Muscle layer of duodenum (tissue), 2 donors: ENCODE measurements at regions not wholly inside any gene's neighbourhood (a gene's known extent, or its start where the extent isn't known, plus 50 kb on each side); places are given as distances from the start of the nearest gene placed in this dataset.

Source experiments
- H3K27ac ChIP-seq: one replicate; pipeline ENCODE4 v1.7.0; 2013; ENCODE audit warnings: mild to moderate bottlenecking, low read length
- H3K27me3 ChIP-seq: one replicate; pipeline ENCODE4 v1.7.0; 2013; ENCODE audit warnings: low read depth, mild to moderate bottlenecking, control low read depth, low read length
- H3K36me3 ChIP-seq, 2 donors: one replicate each; pipeline ENCODE4 v1.7.0; 2013; ENCODE audit warnings: low read length in 2 of 2, control low read depth in 1 of 2, mild to moderate bottlenecking in 1 of 2; ENCODE audit not compliant: insufficient read depth in 2 of 2, control insufficient read depth in 1 of 2
- H3K4me1 ChIP-seq, 2 donors: one replicate each; pipeline ENCODE4 v1.7.0; 2013; ENCODE audit warnings: low read length in 2 of 2, mild to moderate bottlenecking in 2 of 2, control low read depth in 1 of 2, moderate library complexity in 1 of 2; ENCODE audit not compliant: insufficient read depth in 2 of 2, control insufficient read depth in 1 of 2
- H3K4me3 ChIP-seq, 2 donors: one replicate each; pipeline ENCODE4 v1.7.0; 2013; ENCODE audit warnings: low read length in 2 of 2, low read depth in 1 of 2, mild to moderate bottlenecking in 1 of 2
- H3K9me3 ChIP-seq, 2 donors: one replicate each; pipeline ENCODE4 v1.7.0; 2013; ENCODE audit warnings: low read length in 2 of 2, control low read depth in 1 of 2, mild to moderate bottlenecking in 1 of 2; ENCODE audit not compliant: control insufficient read depth in 1 of 2
- donor health status: healthy.

DNA sequence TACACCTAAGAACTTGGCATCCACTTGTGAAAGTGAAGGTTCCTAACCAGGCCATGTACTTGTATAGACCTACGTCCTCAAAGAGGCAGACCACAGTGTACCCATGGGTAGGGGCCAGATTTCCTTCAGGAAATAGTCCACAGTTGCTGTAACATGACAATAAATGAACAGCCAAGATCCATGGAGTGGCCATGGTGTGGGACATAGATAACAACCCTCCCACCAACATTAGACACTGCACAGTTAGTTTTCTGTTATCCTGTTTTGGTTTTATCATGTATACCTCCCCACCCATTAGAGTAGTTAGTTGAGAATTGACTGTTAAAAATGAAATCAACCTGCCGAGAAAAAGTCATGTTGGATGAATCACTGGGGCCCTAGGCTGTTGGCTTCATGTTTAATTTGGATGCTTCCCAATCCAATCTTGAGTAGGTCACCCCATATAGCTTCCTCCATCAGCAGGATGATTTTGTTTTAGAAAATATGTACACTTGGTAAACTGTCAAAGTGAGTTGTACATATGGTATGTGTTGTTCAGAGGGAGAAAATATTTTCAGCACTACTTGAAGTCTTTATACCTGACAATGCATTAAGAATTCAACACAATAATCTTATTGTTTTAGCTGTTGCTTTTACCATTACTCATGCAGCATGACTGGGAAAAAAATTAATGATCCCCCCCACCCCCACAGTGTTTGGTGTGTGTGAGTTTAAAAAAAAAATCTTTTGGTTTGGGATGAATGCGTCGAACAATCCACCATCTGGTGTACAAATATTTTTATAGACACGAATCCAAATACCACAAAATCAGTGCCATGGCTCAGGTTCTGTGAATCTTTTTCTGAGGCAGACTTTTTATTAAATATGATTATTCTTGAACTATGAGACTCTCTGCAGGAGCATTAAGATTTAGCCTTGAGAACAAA, 88.3 kb upstream of the ARHGAP29 start:
- no peaks in the 10 kb centered on the region for H3K9me3 ChIP-seq
- H3K27me3 ChIP-seq: no peaks in the 10 kb centered on the region
- no peak overlapping the region for H3K4me3 ChIP-seq
- H3K36me3 ChIP-seq: no peaks in the 10 kb centered on the region
- peaks cover 0 to 3% of the 10 kb centered on the region in 2 donors for H3K4me1 ChIP-seq
- no peak overlapping the region for H3K27ac ChIP-seq

GRCh38 chr1:94324178-94324544, 86.8 kb upstream of the ARHGAP29 start:
- Histone ChIP-seq H3K9me3 (no peaks in the 10 kb centered on the region), H3K4me1 (no peaks in the 10 kb centered on the region), H3K36me3 (no peaks in the 10 kb centered on the region), H3K27me3 (no peaks in the 10 kb centered on the region), H3K27ac (no peak overlapping the region), H3K4me3 (no peak overlapping the region)

DNA sequence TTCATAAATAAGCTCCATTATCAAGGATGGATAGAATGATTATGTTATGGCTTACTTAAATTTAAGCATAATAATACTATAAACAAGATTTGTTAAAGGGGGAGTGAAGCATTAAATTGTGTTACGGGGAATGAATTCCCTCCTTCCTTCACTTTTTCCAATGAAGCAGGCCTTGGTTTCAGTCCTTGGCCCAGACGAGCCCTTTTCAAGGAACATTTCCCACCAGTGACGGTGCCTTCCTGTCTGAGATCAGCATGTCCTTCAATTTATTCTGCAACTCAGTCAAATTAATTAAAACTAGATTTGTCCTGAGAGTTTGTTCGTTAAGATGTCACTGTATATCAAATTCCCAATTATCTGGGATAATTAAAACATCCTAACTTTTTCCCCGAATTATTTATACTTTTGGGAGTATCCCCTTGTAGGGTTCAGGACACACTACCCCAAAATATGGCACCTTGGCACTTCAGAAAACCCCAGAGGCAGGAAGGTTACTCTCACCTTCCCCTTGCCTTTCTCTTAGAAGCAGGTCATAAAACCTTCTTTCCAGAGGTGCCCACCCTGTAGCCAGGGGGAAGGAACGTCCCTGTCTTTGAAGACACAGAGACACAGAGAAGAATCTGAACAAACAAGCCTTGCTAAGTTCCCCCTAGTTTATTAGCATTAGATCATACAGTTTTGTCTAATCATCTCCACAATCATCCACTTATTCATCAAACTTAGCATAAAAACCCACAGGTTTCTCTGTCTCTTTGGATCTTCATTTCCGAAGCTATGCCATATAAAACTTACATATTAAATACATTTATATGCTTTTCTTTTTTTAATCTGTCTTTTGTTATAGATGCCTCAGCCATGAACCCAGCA, 86.2 kb upstream of the ARHGAP29 start:
- Histone ChIP-seq H3K4me3 (no peak overlapping the region), H3K27me3 (no peaks in the 10 kb centered on the region), H3K9me3 (no peaks in the 10 kb centered on the region), H3K36me3 (no peaks in the 10 kb centered on the region), H3K27ac (no peak overlapping the region), H3K4me1 (no peaks in the 10 kb centered on the region)

- Histone ChIP-seq H3K4me1 (no peaks in the 10 kb centered on the region), H3K27ac (no peak overlapping the region), H3K9me3 (no peaks in the 10 kb centered on the region)
Observed at GRCh38 chr1:94322696-94323095, 85.3 kb upstream of the ARHGAP29 start.

GRCh38 chr1:94321662-94322061, 84.3 kb upstream of the ARHGAP29 start:
- no peaks in the 10 kb centered on the region for H3K36me3 ChIP-seq
- H3K27ac ChIP-seq: no peak overlapping the region
- H3K27me3 ChIP-seq: no peaks in the 10 kb centered on the region
- no peaks in the 10 kb centered on the region for H3K9me3 ChIP-seq
- no peaks in the 10 kb centered on the region for H3K4me1 ChIP-seq
- H3K4me3 ChIP-seq: no peak overlapping the region

More at GRCh38 chr1:94322696-94323095, 85.3 kb upstream of the ARHGAP29 start:
- no peaks in the 10 kb centered on the region for H3K36me3 ChIP-seq
- no peaks in the 10 kb centered on the region for H3K27me3 ChIP-seq
- H3K4me3 ChIP-seq: no peak overlapping the region

DNA sequence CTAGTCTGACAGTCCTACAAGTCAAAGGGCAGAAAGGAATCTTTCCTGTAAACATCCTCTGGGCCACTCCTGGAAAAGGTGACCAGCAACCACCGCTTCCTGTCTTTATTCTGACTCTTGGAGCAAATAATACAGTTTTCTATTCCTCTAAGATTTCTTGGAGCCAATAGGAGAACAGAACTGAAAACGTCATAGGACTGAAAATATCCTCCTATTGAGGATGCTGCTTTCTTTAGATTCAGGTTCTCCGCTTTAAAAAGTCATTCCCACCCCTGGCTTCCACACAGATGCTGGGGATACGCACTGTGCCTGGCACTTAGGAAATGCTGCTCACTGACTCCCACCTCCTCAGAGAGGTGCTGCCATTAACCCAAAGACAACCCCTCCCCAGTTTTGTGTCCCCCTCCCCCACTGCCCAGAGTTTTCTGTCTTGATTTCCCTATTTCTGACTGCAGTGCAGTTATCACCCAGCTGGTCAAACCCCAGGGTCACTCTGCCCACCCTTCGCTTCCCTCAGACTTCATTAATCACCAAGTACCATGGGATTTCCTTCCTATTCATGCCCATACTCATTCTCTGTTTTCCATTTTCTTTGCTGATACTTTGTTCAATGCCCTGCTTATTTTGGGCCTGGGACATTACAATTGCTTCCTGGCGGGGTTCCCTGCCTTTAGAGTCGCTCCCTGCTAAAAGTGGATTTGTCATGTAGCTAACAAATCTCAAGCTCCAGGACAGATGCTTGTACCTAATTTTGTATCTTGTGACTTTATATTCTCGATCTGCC, 82.1 kb upstream of the ARHGAP29 start:
- Histone ChIP-seq H3K4me1 (no peaks in the 10 kb centered on the region), H3K4me3 (no peak overlapping the region), H3K36me3 (no peaks in the 10 kb centered on the region), H3K27me3 (no peaks in the 10 kb centered on the region), H3K9me3 (no peaks in the 10 kb centered on the region), H3K27ac (no peak overlapping the region)

- Histone ChIP-seq H3K27ac (no peak overlapping the region), H3K27me3 (no peaks in the 10 kb centered on the region), H3K4me1 (no peaks in the 10 kb centered on the region), H3K9me3 (no peaks in the 10 kb centered on the region), H3K4me3 (no peak overlapping the region), H3K36me3 (no peaks in the 10 kb centered on the region)
Observed at GRCh38 chr1:94318505-94319030, 81.2 kb upstream of the ARHGAP29 start.

DNA sequence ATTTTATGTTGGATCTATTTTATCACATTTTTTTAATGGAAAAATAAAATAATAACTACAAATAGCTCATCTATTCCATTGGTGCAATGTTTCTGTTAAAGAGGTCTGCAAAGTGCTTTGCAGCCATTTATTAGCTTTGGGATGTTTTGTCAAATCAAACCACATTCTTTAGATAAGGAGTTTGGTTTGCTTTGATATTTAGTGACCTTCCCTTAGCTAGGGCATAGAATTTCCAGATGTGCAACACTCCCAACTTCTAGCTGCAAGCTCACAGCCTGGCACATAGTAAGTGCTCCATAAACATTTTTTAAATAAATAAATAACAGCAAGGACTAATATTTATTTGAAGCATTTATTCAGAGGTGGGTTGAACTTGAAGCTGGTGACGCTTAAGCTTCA, 80.4 kb upstream of the ARHGAP29 start:
- Histone ChIP-seq H3K4me3 (no peak overlapping the region), H3K27ac (no peak overlapping the region), H3K27me3 (no peaks in the 10 kb centered on the region), H3K36me3 (no peaks in the 10 kb centered on the region), H3K9me3 (no peaks in the 10 kb centered on the region), H3K4me1 (no peaks in the 10 kb centered on the region)

GRCh38 chr1:94316836-94317789, 79.7 kb upstream of the ARHGAP29 start:
- Histone ChIP-seq H3K9me3 (no peaks in the 10 kb centered on the region), H3K4me1 (no peaks in the 10 kb centered on the region), H3K27ac (no peak overlapping the region), H3K27me3 (no peaks in the 10 kb centered on the region), H3K36me3 (no peaks in the 10 kb centered on the region), H3K4me3 (no peak overlapping the region)

- Histone ChIP-seq H3K27me3 (no peaks in the 10 kb centered on the region), H3K4me3 (no peak overlapping the region), H3K27ac (no peak overlapping the region), H3K4me1 (no peaks in the 10 kb centered on the region), H3K36me3 (no peaks in the 10 kb centered on the region), H3K9me3 (no peaks in the 10 kb centered on the region)
Observed at GRCh38 chr1:94316183-94316582, 78.8 kb upstream of the ARHGAP29 start.
